Neural cell (in vitro differentiated cells): ENCODE measurements at regions not wholly inside any gene's neighbourhood (a gene's known extent, or its start where the extent isn't known, plus 50 kb on each side); places are given as distances from the start of the nearest gene placed in this dataset.

Experiments used
- CTCF ChIP-seq: fragments of 450-650 bp; IDR thresholded peaks from 2 replicates; pipeline ENCODE4 v1.5.1; 2014; ENCODE audit warnings: antibody characterized with exemption, mild to moderate bottlenecking, moderate library complexity; ENCODE audit not compliant: poor library complexity, severe bottlenecking
- EP300 ChIP-seq: fragments of 450-650 bp; conservative IDR thresholded peaks from 2 replicates; pipeline ENCODE4 v1.6.1; 2014; ENCODE audit warnings: antibody characterized with exemption, mild to moderate bottlenecking, moderate library complexity; ENCODE audit not compliant: poor library complexity, severe bottlenecking
- EZH2 ChIP-seq: fragments of 200-600, 300-800 bp; shearing (Covaris generic), sonication (generic); IDR thresholded peaks from 2 replicates; pipeline ENCODE4 v1.6.1; 2014; ENCODE audit warnings: antibody characterized with exemption, low read length, borderline replicate concordance, mild to moderate bottlenecking; ENCODE audit not compliant: insufficient read depth, poor library complexity, severe bottlenecking
- POLR2AphosphoS5 ChIP-seq: IDR thresholded peaks from 2 replicates; pipeline ENCODE4 v1.6.1; 2012
- RAD21 ChIP-seq: fragments of 450-650 bp; conservative IDR thresholded peaks from 2 replicates; pipeline ENCODE4 v1.6.1; 2014; ENCODE audit warnings: antibody characterized with exemption, mild to moderate bottlenecking, moderate library complexity
- REST ChIP-seq: IDR thresholded peaks from 2 replicates; pipeline ENCODE4 v1.6.1; 2012; ENCODE audit warnings: borderline replicate concordance
- SMC3 ChIP-seq: fragments of 450-650 bp; conservative IDR thresholded peaks from 2 replicates; pipeline ENCODE4 v1.6.1; 2014; ENCODE audit warnings: antibody characterized with exemption, mild to moderate bottlenecking, moderate library complexity; ENCODE audit not compliant: poor library complexity
- TAF1 ChIP-seq: IDR thresholded peaks from 2 replicates; pipeline ENCODE4 v1.6.1; 2012; ENCODE audit warnings: low read depth

GRCh38 chr4:189500970-189501369, 439.7 kb upstream of the FRG1 start:
- TF ChIP-seq TAF1 (no peak), EP300 (no peak), REST (no peak), CTCF (no peak), POLR2AphosphoS5 (no peak), EZH2 (no peak), SMC3 (no peak), RAD21 (no peak)
